Hematopoietic multipotent progenitor cell treated with erythropoietin and hydrocortisone succinate and interleukin-3 and kit ligand, for 4 days (in vitro differentiated cells): ENCODE measurements at regions not wholly inside any gene's neighbourhood (a gene's known extent, or its start where the extent isn't known, plus 50 kb on each side); places are given as distances from the start of the nearest gene placed in this dataset.

Experiments
- DNase-seq: peaks from one replicate; pipeline ENCODE4 v3.0.0-alpha.2; 2015

GRCh38 chr15:31151301-31152233 is 50.0 kb upstream of the TRPM1 start:
- no peak for DNase-seq

GRCh38 chr15:31153531-31153930 is 52.0 kb upstream of the TRPM1 start:
- DNase-seq: no peak

- peak; percentile 25 for DNase-seq
Measured at GRCh38 chr15:31155151-31155550, 53.6 kb upstream of the TRPM1 start.

GRCh38 chr15:31156226-31156625 is 54.7 kb upstream of the TRPM1 start:
- DNase-seq: no peak

GRCh38 chr15:31156808-31157207 is 55.3 kb upstream of the TRPM1 start:
- no peak for DNase-seq

- DNase-seq: no peak
Measured at GRCh38 chr15:31157644-31158069, 56.1 kb upstream of the TRPM1 start.

GRCh38 chr15:31158858-31159569 is 57.5 kb upstream of the TRPM1 start:
- DNase-seq: no peak

- DNase-seq: no peak
Measured at GRCh38 chr15:31159837-31160236, 58.3 kb upstream of the TRPM1 start.

- no peak for DNase-seq
Measured at GRCh38 chr15:31160297-31160696, 58.8 kb upstream of the TRPM1 start.

GRCh38 chr15:31160740-31161495 is 59.4 kb upstream of the TRPM1 start:
- no peak for DNase-seq

GRCh38 chr15:31161951-31162350 is 60.4 kb upstream of the TRPM1 start:
- DNase-seq: peak; percentile 36

GRCh38 chr15:31162721-31163510 is 61.4 kb upstream of the TRPM1 start:
- no peak for DNase-seq

- no peak for DNase-seq
Measured at GRCh38 chr15:31163769-31164572, 62.4 kb upstream of the TRPM1 start.

GRCh38 chr15:31164573-31164912 is 63.0 kb upstream of the TRPM1 start:
- DNase-seq: no peak

GRCh38 chr15:31169558-31169957 is 68.0 kb upstream of the TRPM1 start:
- DNase-seq: no peak

GRCh38 chr15:31171731-31172130 is 70.2 kb upstream of the TRPM1 start:
- no peak for DNase-seq

- no peak for DNase-seq
Measured at GRCh38 chr15:31172606-31173005, 71.1 kb upstream of the TRPM1 start.

GRCh38 chr15:31173790-31174450 is 72.4 kb upstream of the TRPM1 start:
- DNase-seq: no peak

- DNase-seq: no peak
Measured at GRCh38 chr15:31175484-31175883, 74.0 kb upstream of the TRPM1 start.

- no peak for DNase-seq
Measured at GRCh38 chr15:31177951-31178350, 76.4 kb upstream of the TRPM1 start.

GRCh38 chr15:31178705-31179104 is 77.2 kb upstream of the TRPM1 start:
- no peak for DNase-seq
